SU-DHL-6 (cell line): ENCODE measurements at regions not wholly inside any gene's neighbourhood (a gene's known extent, or its start where the extent isn't known, plus 50 kb on each side); places are given as distances from the start of the nearest gene placed in this dataset.

ENCODE experiments used
- EZH2phosphoT487 ChIP-seq: fragments of 200-600 bp; sonication (generic), shearing (Covaris generic); conservative IDR thresholded peaks from 2 replicates; pipeline ENCODE4 v1.6.1; 2018; ENCODE audit warnings: mild to moderate bottlenecking, antibody characterized with exemption, low read length, moderate library complexity, mixed read lengths
- TF ChIP-seq, protein P1 (sequence below): fragments of 200-600 bp; sonication (generic); IDR thresholded peaks from one replicate; pipeline ENCODE4 v1.5.1; 2017; ENCODE audit warnings: antibody characterized with exemption, mild to moderate bottlenecking, low read length, moderate library complexity; ENCODE audit not compliant: insufficient read depth, poor library complexity, severe bottlenecking

DNA sequence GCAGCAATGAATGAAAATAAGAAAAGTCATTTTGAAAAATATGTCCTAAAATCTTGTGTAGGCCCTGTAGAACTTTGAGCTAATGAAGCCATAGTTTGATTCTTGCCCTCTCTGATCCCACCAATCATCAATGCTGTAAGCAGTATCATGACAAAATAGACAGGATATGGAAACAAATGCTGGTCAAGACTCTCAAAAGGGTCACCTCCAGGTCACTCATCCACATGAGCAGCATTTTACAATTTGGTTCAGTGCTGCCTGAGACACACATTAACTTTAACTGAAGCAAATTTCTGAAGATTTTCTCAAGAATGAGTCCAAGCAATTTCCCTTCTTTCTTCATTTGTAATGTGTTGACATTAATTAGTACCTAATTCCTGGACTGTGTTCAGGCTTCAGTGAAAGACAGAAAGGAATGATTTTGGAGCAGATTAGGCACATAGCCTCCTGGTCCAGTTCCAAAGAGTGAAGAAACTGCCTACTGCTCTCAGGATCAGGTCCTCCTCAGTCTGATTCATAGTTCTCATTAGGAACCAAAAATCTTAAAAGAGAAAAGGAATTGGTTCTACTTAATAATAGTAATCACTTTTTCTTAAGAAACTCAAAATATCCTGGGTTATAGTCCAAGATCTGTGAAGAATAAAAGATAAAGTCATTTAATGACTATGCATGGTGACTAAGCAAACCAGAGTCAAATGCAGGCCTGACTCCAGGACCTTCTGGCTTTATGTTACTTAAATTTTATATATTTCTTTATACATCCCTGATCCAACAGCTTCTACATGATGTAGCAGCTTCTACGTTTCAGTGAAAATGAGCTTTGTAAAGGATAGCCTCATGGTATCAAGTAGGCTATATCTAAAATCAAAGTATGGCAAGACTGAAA lies 192.1 kb upstream of the RGMB start:
- TF ChIP-seq, protein P1, sequence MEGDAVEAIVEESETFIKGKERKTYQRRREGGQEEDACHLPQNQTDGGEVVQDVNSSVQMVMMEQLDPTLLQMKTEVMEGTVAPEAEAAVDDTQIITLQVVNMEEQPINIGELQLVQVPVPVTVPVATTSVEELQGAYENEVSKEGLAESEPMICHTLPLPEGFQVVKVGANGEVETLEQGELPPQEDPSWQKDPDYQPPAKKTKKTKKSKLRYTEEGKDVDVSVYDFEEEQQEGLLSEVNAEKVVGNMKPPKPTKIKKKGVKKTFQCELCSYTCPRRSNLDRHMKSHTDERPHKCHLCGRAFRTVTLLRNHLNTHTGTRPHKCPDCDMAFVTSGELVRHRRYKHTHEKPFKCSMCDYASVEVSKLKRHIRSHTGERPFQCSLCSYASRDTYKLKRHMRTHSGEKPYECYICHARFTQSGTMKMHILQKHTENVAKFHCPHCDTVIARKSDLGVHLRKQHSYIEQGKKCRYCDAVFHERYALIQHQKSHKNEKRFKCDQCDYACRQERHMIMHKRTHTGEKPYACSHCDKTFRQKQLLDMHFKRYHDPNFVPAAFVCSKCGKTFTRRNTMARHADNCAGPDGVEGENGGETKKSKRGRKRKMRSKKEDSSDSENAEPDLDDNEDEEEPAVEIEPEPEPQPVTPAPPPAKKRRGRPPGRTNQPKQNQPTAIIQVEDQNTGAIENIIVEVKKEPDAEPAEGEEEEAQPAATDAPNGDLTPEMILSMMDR, result no peak
- TF ChIP-seq EZH2phosphoT487, result no peak
